Activated naive CD4-positive, alpha-beta T cell treated with anti-CD3 and anti-CD28 coated beads for 36 hours (primary cell): ENCODE measurements at regions not wholly inside any gene's neighbourhood (a gene's known extent, or its start where the extent isn't known, plus 50 kb on each side); places are given as distances from the start of the nearest gene placed in this dataset.

Source experiments
- CTCF ChIA-PET: fragments of 350-600 bp; sonication (Branson Sonifier 250); formaldehyde crosslinking; loops from one replicate; lab custom pipeline; 2021; ENCODE audit warnings: antibody characterized with exemption; lab: Charles Lee
- DNase-seq: peaks from one replicate; pipeline ENCODE4 v3.0.0-alpha.2; 2020
- H3K27ac Mint-ChIP-seq: one replicate; pipeline ENCODE4 v1.8.0; 2021; ENCODE audit warnings: mild to moderate bottlenecking, mixed read lengths
- H3K27me3 Mint-ChIP-seq: one replicate; pipeline ENCODE4 v1.8.0; 2021; ENCODE audit warnings: low read depth, mixed read lengths
- H3K36me3 Mint-ChIP-seq: one replicate; pipeline ENCODE4 v1.8.0; 2021; ENCODE audit warnings: low read depth, mixed read lengths
- H3K4me1 Mint-ChIP-seq: one replicate; pipeline ENCODE4 v1.8.0; 2021; ENCODE audit warnings: low read depth, mixed read lengths
- H3K4me3 Mint-ChIP-seq: one replicate; pipeline ENCODE4 v1.8.0; 2021; ENCODE audit warnings: mild to moderate bottlenecking, moderate library complexity, mixed read lengths
- H3K9me3 Mint-ChIP-seq: one replicate; pipeline ENCODE4 v1.8.0; 2021; ENCODE audit warnings: mixed read lengths
- intact Hi-C: fragments of 100-400 bp; cut with micrococcal nuclease; formaldehyde crosslinking; loops from one replicate; pipeline ENCODE4 v1.15.1; 2023

- no peaks in the 10 kb centered on the region for H3K27me3 Mint-ChIP-seq
- H3K9me3 Mint-ChIP-seq = peaks cover 5% of the 10 kb centered on the region
- CTCF ChIA-PET = no interaction called here
- H3K27ac Mint-ChIP-seq = no peak overlapping the region
- no peak overlapping the region for H3K4me3 Mint-ChIP-seq
- no peaks in the 10 kb centered on the region for H3K36me3 Mint-ChIP-seq
- intact Hi-C loops = no loop called here
- DNase-seq = no peak
- H3K4me1 Mint-ChIP-seq = no peaks in the 10 kb centered on the region
Measured at GRCh38 chr14:86279405-86279804, 749.5 kb downstream of the FLRT2 start.

GRCh38 chr14:86257973-86258372, 728.0 kb downstream of the FLRT2 start:
- no peaks in the 10 kb centered on the region for H3K27me3 Mint-ChIP-seq
- no peaks in the 10 kb centered on the region for H3K4me1 Mint-ChIP-seq
- no peak overlapping the region for H3K27ac Mint-ChIP-seq
- no peak overlapping the region for H3K4me3 Mint-ChIP-seq
- H3K36me3 Mint-ChIP-seq = no peaks in the 10 kb centered on the region
- peaks cover 6% of the 10 kb centered on the region for H3K9me3 Mint-ChIP-seq
- CTCF ChIA-PET = no interaction called here
- intact Hi-C loops = no loop called here
- DNase-seq = no peak

- DNase-seq = no peak
- intact Hi-C loops = no loop called here
- Mint-ChIP-seq H3K4me3 (no peak overlapping the region), H3K36me3 (no peaks in the 10 kb centered on the region), H3K27me3 (no peaks in the 10 kb centered on the region), H3K27ac (no peak overlapping the region), H3K4me1 (no peaks in the 10 kb centered on the region), H3K9me3 (peaks cover 3% of the 10 kb centered on the region)
- CTCF ChIA-PET = no interaction called here
Measured at GRCh38 chr14:86243158-86243557, 713.2 kb downstream of the FLRT2 start.

- H3K9me3 Mint-ChIP-seq = peaks cover 11% of the 10 kb centered on the region
- intact Hi-C loops = no loop called here
- no peak overlapping the region for H3K4me3 Mint-ChIP-seq
- DNase-seq = no peak
- H3K36me3 Mint-ChIP-seq = peaks cover 1% of the 10 kb centered on the region
- no peaks in the 10 kb centered on the region for H3K27me3 Mint-ChIP-seq
- no peaks in the 10 kb centered on the region for H3K4me1 Mint-ChIP-seq
- H3K27ac Mint-ChIP-seq = no peak overlapping the region
- CTCF ChIA-PET = no interaction called here
Measured at GRCh38 chr14:86237733-86238132, 707.8 kb downstream of the FLRT2 start.

GRCh38 chr14:86221755-86222154, 691.8 kb downstream of the FLRT2 start:
- Mint-ChIP-seq H3K27ac (no peak overlapping the region), H3K4me3 (no peak overlapping the region), H3K9me3 (peaks cover 8% of the 10 kb centered on the region), H3K4me1 (no peaks in the 10 kb centered on the region), H3K36me3 (no peaks in the 10 kb centered on the region), H3K27me3 (no peaks in the 10 kb centered on the region)
- DNase-seq = no peak
- CTCF ChIA-PET = no interaction called here
- intact Hi-C loops = no loop called here

GRCh38 chr14:86221000-86221399, 691.1 kb downstream of the FLRT2 start:
- Mint-ChIP-seq H3K4me1 (no peaks in the 10 kb centered on the region), H3K9me3 (peaks cover 6% of the 10 kb centered on the region), H3K4me3 (no peak overlapping the region), H3K27me3 (no peaks in the 10 kb centered on the region), H3K27ac (no peak overlapping the region), H3K36me3 (no peaks in the 10 kb centered on the region)
- no peak for DNase-seq
- CTCF ChIA-PET = no interaction called here
- intact Hi-C loops = no loop called here

- no peaks in the 10 kb centered on the region for H3K9me3 Mint-ChIP-seq
- intact Hi-C loops = no loop called here
- H3K36me3 Mint-ChIP-seq = no peaks in the 10 kb centered on the region
- no peaks in the 10 kb centered on the region for H3K27me3 Mint-ChIP-seq
- H3K4me3 Mint-ChIP-seq = no peak overlapping the region
- H3K27ac Mint-ChIP-seq = no peak overlapping the region
- CTCF ChIA-PET = no interaction called here
- DNase-seq = no peak
- no peaks in the 10 kb centered on the region for H3K4me1 Mint-ChIP-seq
Measured at GRCh38 chr14:86217523-86217922, 687.6 kb downstream of the FLRT2 start.

GRCh38 chr14:86203843-86204242, 673.9 kb downstream of the FLRT2 start:
- Mint-ChIP-seq H3K4me1 (no peaks in the 10 kb centered on the region), H3K36me3 (no peaks in the 10 kb centered on the region), H3K27ac (no peak overlapping the region), H3K27me3 (no peaks in the 10 kb centered on the region), H3K4me3 (no peak overlapping the region), H3K9me3 (peaks cover 1% of the 10 kb centered on the region)
- no peak for DNase-seq
- CTCF ChIA-PET = no interaction called here
- intact Hi-C loops = no loop called here

- no peak overlapping the region for H3K4me3 Mint-ChIP-seq
- no peaks in the 10 kb centered on the region for H3K9me3 Mint-ChIP-seq
- H3K36me3 Mint-ChIP-seq = no peaks in the 10 kb centered on the region
- intact Hi-C loops = no loop called here
- no peak for DNase-seq
- no peaks in the 10 kb centered on the region for H3K4me1 Mint-ChIP-seq
- no peak overlapping the region for H3K27ac Mint-ChIP-seq
- CTCF ChIA-PET = no interaction called here
- no peaks in the 10 kb centered on the region for H3K27me3 Mint-ChIP-seq
Measured at GRCh38 chr14:86196471-86196870, 666.5 kb downstream of the FLRT2 start.

- no peaks in the 10 kb centered on the region for H3K36me3 Mint-ChIP-seq
Measured at GRCh38 chr14:86193756-86194155, 663.8 kb downstream of the FLRT2 start.

GRCh38 chr14:86179980-86180379, 650.0 kb downstream of the FLRT2 start:
- Mint-ChIP-seq H3K36me3 (no peaks in the 10 kb centered on the region), H3K9me3 (peaks cover 2% of the 10 kb centered on the region), H3K27ac (no peak overlapping the region), H3K4me1 (no peaks in the 10 kb centered on the region), H3K4me3 (no peak overlapping the region), H3K27me3 (no peaks in the 10 kb centered on the region)
- intact Hi-C loops = no loop called here
- CTCF ChIA-PET = interaction anchor here (0.5 kb wide), 1 partner anchor 14 kb away, joined by 3 read pairs; no protein-coding TSS in a partner anchor
- no peak for DNase-seq

More at GRCh38 chr14:86193756-86194155, 663.8 kb downstream of the FLRT2 start:
- DNase-seq = no peak
- H3K9me3 Mint-ChIP-seq = peaks cover 3% of the 10 kb centered on the region
- CTCF ChIA-PET = no interaction called here
- H3K27me3 Mint-ChIP-seq = no peaks in the 10 kb centered on the region
- H3K4me3 Mint-ChIP-seq = no peak overlapping the region
- H3K27ac Mint-ChIP-seq = no peak overlapping the region
- no peaks in the 10 kb centered on the region for H3K4me1 Mint-ChIP-seq
- intact Hi-C loops = no loop called here

GRCh38 chr14:86168371-86168770, 638.4 kb downstream of the FLRT2 start:
- Mint-ChIP-seq H3K36me3 (no peaks in the 10 kb centered on the region), H3K27me3 (peaks cover 2% of the 10 kb centered on the region), H3K4me3 (no peak overlapping the region), H3K4me1 (no peaks in the 10 kb centered on the region), H3K27ac (no peak overlapping the region), H3K9me3 (peaks cover 4% of the 10 kb centered on the region)
- DNase-seq = no peak
- CTCF ChIA-PET = no interaction called here
- intact Hi-C loops = no loop called here

GRCh38 chr14:86166541-86166940, 636.6 kb downstream of the FLRT2 start:
- H3K4me3 Mint-ChIP-seq = no peak overlapping the region
- no peak overlapping the region for H3K27ac Mint-ChIP-seq
- H3K36me3 Mint-ChIP-seq = no peaks in the 10 kb centered on the region
- CTCF ChIA-PET = no interaction called here
- no peaks in the 10 kb centered on the region for H3K4me1 Mint-ChIP-seq
- no peak for DNase-seq
- intact Hi-C loops = no loop called here
- H3K27me3 Mint-ChIP-seq = peaks cover 2% of the 10 kb centered on the region
- H3K9me3 Mint-ChIP-seq = peaks cover 2% of the 10 kb centered on the region

GRCh38 chr14:86153480-86153879, 623.5 kb downstream of the FLRT2 start:
- CTCF ChIA-PET = no interaction called here
- intact Hi-C loops = no loop called here
- DNase-seq = no peak
- no peaks in the 10 kb centered on the region for H3K27me3 Mint-ChIP-seq
- H3K36me3 Mint-ChIP-seq = no peaks in the 10 kb centered on the region
- H3K27ac Mint-ChIP-seq = no peak overlapping the region
- no peaks in the 10 kb centered on the region for H3K9me3 Mint-ChIP-seq
- H3K4me1 Mint-ChIP-seq = no peaks in the 10 kb centered on the region
- H3K4me3 Mint-ChIP-seq = no peak overlapping the region
